ENCODE measurements at regions not wholly inside any gene's neighbourhood (a gene's known extent, or its start where the extent isn't known, plus 50 kb on each side); places are given as distances from the start of the nearest gene placed in this dataset.

DNA sequence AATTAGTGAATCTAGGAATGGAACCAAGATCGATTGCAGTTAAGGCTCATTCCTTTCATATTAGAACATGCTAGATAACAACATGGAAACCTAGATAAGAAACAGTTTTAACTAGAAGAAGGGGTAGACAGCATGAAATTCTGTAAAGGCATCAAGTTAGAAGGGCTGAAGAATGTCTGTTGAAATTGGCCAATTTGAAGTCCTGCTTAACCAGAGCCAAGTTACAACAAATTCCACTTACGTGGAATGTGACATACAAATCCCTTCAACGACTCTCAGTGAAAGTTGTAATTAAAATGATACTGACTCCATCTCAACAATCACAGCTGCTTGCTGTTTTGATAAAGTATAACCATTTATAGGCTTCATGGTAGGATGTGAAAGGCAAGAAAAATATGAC lies 1065.7 kb downstream of the DNAJB9 start:
- BruUV-seq (replicated peaks), result no TSS peak
- DNase-seq, result no peak
- Histone ChIP-seq H3K27ac (ENCODE audit: insufficient read depth, low read length) (no peak overlapping the region), H3K36me3 (ENCODE audit: control insufficient read depth, insufficient read depth, low read length) (no peaks in the 10 kb centered on the region), H3K4me1 (ENCODE audit: control insufficient read depth, insufficient read depth, low read length) (no peaks in the 10 kb centered on the region), H2AK9ac (replicated peaks; ENCODE audit: low read depth, low read length, poor library complexity) (no peak overlapping the region), H3K4me2 (ENCODE audit: low read depth, low read length) (no peak overlapping the region), H4K8ac (ENCODE audit: low read depth in 2 of 2, low read length in 2 of 2) (no peak overlapping the region), H3K27me3 (ENCODE audit: control insufficient read depth, insufficient read depth, low read length) (no peaks in the 10 kb centered on the region), H3K9me3 (ENCODE audit: control insufficient read depth, insufficient read depth, low read length) (peaks cover 2% of the 10 kb centered on the region; the same call in 1 of the 2 replicates), H3K18ac (ENCODE audit: low read depth, low read length) (no peak overlapping the region), H2BK120ac (ENCODE audit: low read depth, low read length) (no peak overlapping the region), H2BK20ac (ENCODE audit: low read depth, low read length) (no peak overlapping the region), H4K20me1 (ENCODE audit: insufficient read depth, low read length) (no peaks in the 10 kb centered on the region), H3K4ac (ENCODE audit: low read depth, low read length) (no peak overlapping the region), H2BK5ac (ENCODE audit: low read depth, low read length, poor library complexity, severe bottlenecking) (no peak overlapping the region), H3K9me1 (ENCODE audit: insufficient read depth, low read length) (no peaks in the 10 kb centered on the region), H3K4me3 (ENCODE audit: insufficient read depth, low read depth, low read length) (no peak overlapping the region), H2BK15ac (ENCODE audit: low read depth, low read length) (no peak overlapping the region), H3K23ac (ENCODE audit: low read depth, low read length) (no peak overlapping the region), H4K5ac (ENCODE audit: low read depth, low read length) (no peak overlapping the region), H3K79me1 (ENCODE audit: low read depth in 1 of 2, low read length in 2 of 2) (no peaks in the 10 kb centered on the region), H2AFZ (replicated peaks; ENCODE audit: low read length, poor library complexity) (no peak overlapping the region), H4K91ac (ENCODE audit: insufficient read depth, low read depth, low read length) (no peak overlapping the region), H3K9ac (ENCODE audit: low read depth, low read length) (no peak overlapping the region), H3K14ac (replicated peaks; ENCODE audit: low read depth, low read length) (no peak overlapping the region), H2AK5ac (ENCODE audit: low read depth, low read length) (no peak overlapping the region), H3K56ac (ENCODE audit: extremely low read depth, insufficient read depth, low read length) (no peak overlapping the region)
- intact Hi-C loops (cut with micrococcal nuclease) (no loop called here), dilution Hi-C loops (cut with HindIII; ENCODE audit: low sequenced_read_pairs, unreplicated experiment) (no loop called here), in situ Hi-C loops (cut with MboI; ENCODE audit: low sequenced_read_pairs) (no loop called here)
- no peak for TF ChIP-seq RAD21 (IDR thresholded peaks at IDR 0.05; ENCODE audit: low read length)
- no peak for TF ChIP-seq RCOR1 (IDR thresholded peaks at IDR 0.05; ENCODE audit: insufficient replicate concordance, low read length)
- TF ChIP-seq MAZ (IDR thresholded peaks at IDR 0.05; ENCODE audit: borderline replicate concordance, low read depth, low read length), result no peak
- TF ChIP-seq, protein P1, sequence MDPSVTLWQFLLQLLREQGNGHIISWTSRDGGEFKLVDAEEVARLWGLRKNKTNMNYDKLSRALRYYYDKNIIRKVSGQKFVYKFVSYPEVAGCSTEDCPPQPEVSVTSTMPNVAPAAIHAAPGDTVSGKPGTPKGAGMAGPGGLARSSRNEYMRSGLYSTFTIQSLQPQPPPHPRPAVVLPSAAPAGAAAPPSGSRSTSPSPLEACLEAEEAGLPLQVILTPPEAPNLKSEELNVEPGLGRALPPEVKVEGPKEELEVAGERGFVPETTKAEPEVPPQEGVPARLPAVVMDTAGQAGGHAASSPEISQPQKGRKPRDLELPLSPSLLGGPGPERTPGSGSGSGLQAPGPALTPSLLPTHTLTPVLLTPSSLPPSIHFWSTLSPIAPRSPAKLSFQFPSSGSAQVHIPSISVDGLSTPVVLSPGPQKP (IDR thresholded peaks at IDR 0.05; ENCODE audit: borderline replicate concordance, low read depth, low read length), result no peak
- no peak for TF ChIP-seq RFX5 (IDR thresholded peaks at IDR 0.05; ENCODE audit: low read depth, low read length)
- no peak for TF ChIP-seq CHD1 (IDR thresholded peaks at IDR 0.05; ENCODE audit: low read depth, low read length)
- no peak for TF ChIP-seq SMC3 (IDR thresholded peaks at IDR 0.05; ENCODE audit: low read depth, low read length)
- no peak for TF ChIP-seq MXI1 (IDR thresholded peaks at IDR 0.05; ENCODE audit: borderline replicate concordance, low read depth, low read length)
- no peak for TF ChIP-seq BHLHE40 (IDR thresholded peaks at IDR 0.05; ENCODE audit: low read depth, low read length)
- TF ChIP-seq, protein P2, sequence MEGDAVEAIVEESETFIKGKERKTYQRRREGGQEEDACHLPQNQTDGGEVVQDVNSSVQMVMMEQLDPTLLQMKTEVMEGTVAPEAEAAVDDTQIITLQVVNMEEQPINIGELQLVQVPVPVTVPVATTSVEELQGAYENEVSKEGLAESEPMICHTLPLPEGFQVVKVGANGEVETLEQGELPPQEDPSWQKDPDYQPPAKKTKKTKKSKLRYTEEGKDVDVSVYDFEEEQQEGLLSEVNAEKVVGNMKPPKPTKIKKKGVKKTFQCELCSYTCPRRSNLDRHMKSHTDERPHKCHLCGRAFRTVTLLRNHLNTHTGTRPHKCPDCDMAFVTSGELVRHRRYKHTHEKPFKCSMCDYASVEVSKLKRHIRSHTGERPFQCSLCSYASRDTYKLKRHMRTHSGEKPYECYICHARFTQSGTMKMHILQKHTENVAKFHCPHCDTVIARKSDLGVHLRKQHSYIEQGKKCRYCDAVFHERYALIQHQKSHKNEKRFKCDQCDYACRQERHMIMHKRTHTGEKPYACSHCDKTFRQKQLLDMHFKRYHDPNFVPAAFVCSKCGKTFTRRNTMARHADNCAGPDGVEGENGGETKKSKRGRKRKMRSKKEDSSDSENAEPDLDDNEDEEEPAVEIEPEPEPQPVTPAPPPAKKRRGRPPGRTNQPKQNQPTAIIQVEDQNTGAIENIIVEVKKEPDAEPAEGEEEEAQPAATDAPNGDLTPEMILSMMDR (conservative IDR thresholded peaks at IDR 0.05; ENCODE audit: low read depth, low read length), result no peak
- no peak for TF ChIP-seq NFE2L2 (IDR thresholded peaks at IDR 0.05; ENCODE audit: low read depth, low read length)
- ChIA-PET CTCF (no interaction called here), POLR2A (ENCODE audit: unreplicated experiment) (no interaction called here)
- WGBS, 2 experiments (ENCODE audit: extremely low coverage in 2 of 2, insufficient read length in 1 of 2), result no CpG with 5 or more reads among the region's 3 CpGs
- ATAC-seq (ENCODE audit: low read depth), result no peak
